Heart right ventricle (tissue), 16 donors: ENCODE measurements at regions not wholly inside any gene's neighbourhood (a gene's known extent, or its start where the extent isn't known, plus 50 kb on each side); places are given as distances from the start of the nearest gene placed in this dataset.

ENCODE experiments used
- ATAC-seq, 8 donors: fragments of 200-7000 bp; cut with Tn5 transposase; one replicate each; pipeline ENCODE4 v1.9.1; 2020; ENCODE audit warnings: mild to moderate bottlenecking in 8 of 8, moderate library complexity in 8 of 8, moderate number of reproducible peaks in 1 of 8
- DNase-seq, 2 donors: peaks; one replicate each; pipeline ENCODE4 v3.0.0-alpha.2; 2020
- H3K27ac ChIP-seq, 10 donors: fragments of 200-600 bp; sonication (generic) in 2 of 10; one replicate each; pipeline versions ENCODE4 v1.5.0 to v1.8.0; 2020 to 2022; ENCODE audit warnings: mild to moderate bottlenecking in 3 of 10
- H3K27me3 ChIP-seq, 7 donors: fragments of 200-600 bp; one replicate each; pipeline ENCODE4 v1.8.0; 2021 to 2022; ENCODE audit warnings: mild to moderate bottlenecking in 2 of 7
- H3K36me3 ChIP-seq, 9 donors: fragments of 200-600 bp; sonication (generic) in 1 of 9; one replicate each; pipeline versions ENCODE4 v1.5.0 to v1.8.0; 2020 to 2022; ENCODE audit warnings: mild to moderate bottlenecking in 2 of 9
- H3K4me1 ChIP-seq, 9 donors: fragments of 200-600 bp; sonication (generic) in 1 of 9; one replicate each; pipeline versions ENCODE4 v1.5.0 to v1.8.0; 2020 to 2022; ENCODE audit warnings: mild to moderate bottlenecking in 4 of 9
- H3K4me3 ChIP-seq, 10 donors: fragments of 200-600 bp; sonication (generic) in 2 of 10; one replicate each; pipeline versions ENCODE4 v1.5.0 to v1.8.0; 2020 to 2022; ENCODE audit warnings: mild to moderate bottlenecking in 7 of 10, moderate library complexity in 2 of 10
- H3K9me3 ChIP-seq, 11 donors: fragments of 200-600 bp in 10 of 11; sonication (generic) in 2 of 11; one replicate each; pipeline versions ENCODE4 v1.5.0 to v1.8.0; 2013 to 2022; ENCODE audit warnings: mild to moderate bottlenecking in 2 of 11, control low read depth in 1 of 11, moderate library complexity in 1 of 11
- WGBS, 2 donors: extraction: QIAGEN DNeasy Blood & Tissue Kit; methylation state at CpG; one replicate each; pipeline ENCODE4 v1.1.7; 2013; ENCODE audit warnings: inconsistent platforms in 1 of 2; 5-methylcytosine and 5-hydroxymethylcytosine counted together
- intact Hi-C, 10 donors: fragments of 100-400 bp; cut with DNase I; formaldehyde crosslinking; loops; one replicate each; pipeline versions ENCODE4 v1.11.1 to v1.14.2; 2022
- TF ChIP-seq, protein P1 (sequence below), 9 donors: fragments of 200-600 bp; sonication (generic) in 2 of 9; IDR thresholded peaks; one replicate each; pipeline versions ENCODE4 v1.5.0 to v1.8.0; 2021 to 2022; ENCODE audit warnings: antibody characterized with exemption in 9 of 9, mild to moderate bottlenecking in 5 of 9, moderate library complexity in 1 of 9
- donor health status: Arrhythmogenic right ventricular cardiomyopathy.
- donor health status: ischemic (EF 13 %, LVEDD 7.1; RV severe dilation, severe dysfunction).
- donor health status: healthy with polysubstance abuse.
- donor health status: DM: no; HTN: yes; CAD: no.
- donor health status: DM: no; HTN: no; CAD: no.
- donor health status: ischemic (EF 25% LVEDD 6.9; RV normal size, moderate dysfunction).
- donor health status: ischemic (EF 25% LVEDD 5.7; RV mildly dilated, moderate dysfunction).
- donor health status: healthy.
- donor health status: DM: yes; HTN: yes; CAD: no.
- donor health status: Ischemic cardiomyopathy.
- donor health status: ischemic (EF 35%, LVEDD 5.7; RV mildly dilated, moderate dysfunction).
- donor health status: nonischemic (EF 11% LVEDD 7.7; RV severe dilation, severe dysfunction).
- donor health status: DM: yes; HTN: yes; CAD: no.
- donor health status: PGD.
- donor health status: ischemic (EF 29% LVEDD 5.4; RV normal size, mild dysfunction).
- donor health status: nonischemic (EF 23%, LVEDD 6.1; RV moderate dilation, normal function).

DNA sequence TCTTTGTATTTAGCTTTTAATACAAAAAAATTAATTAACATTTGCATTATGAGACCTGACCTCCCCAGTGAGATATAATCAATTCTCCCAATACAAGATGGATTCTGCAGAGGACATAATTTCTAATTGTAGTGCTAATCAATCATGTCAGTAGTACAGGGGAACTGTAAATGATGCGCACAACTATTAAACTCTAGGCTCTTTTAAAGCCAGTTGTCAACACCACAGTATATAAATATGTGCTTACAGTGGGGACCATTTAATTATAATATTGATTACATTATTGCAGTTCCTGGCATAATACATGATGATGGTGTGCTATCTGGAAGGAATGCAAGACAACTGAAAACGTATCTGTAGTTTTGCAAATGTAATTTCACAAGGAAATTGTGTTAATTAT, 285.6 kb upstream of the EPHA4 start:
- TF ChIP-seq, protein P1, sequence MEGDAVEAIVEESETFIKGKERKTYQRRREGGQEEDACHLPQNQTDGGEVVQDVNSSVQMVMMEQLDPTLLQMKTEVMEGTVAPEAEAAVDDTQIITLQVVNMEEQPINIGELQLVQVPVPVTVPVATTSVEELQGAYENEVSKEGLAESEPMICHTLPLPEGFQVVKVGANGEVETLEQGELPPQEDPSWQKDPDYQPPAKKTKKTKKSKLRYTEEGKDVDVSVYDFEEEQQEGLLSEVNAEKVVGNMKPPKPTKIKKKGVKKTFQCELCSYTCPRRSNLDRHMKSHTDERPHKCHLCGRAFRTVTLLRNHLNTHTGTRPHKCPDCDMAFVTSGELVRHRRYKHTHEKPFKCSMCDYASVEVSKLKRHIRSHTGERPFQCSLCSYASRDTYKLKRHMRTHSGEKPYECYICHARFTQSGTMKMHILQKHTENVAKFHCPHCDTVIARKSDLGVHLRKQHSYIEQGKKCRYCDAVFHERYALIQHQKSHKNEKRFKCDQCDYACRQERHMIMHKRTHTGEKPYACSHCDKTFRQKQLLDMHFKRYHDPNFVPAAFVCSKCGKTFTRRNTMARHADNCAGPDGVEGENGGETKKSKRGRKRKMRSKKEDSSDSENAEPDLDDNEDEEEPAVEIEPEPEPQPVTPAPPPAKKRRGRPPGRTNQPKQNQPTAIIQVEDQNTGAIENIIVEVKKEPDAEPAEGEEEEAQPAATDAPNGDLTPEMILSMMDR (IDR thresholded peaks at IDR 0.05): no peak
- DNase-seq: no peak
- WGBS, 2 donors: 49 to 54% methylated on average over 2 of the region's 2 CpGs
- Histone ChIP-seq H3K36me3 (no peaks in the 10 kb centered on the region), H3K9me3 (peaks cover 0 to 3% (median 0%) of the 10 kb centered on the region in 11 donors), H3K4me1 (no peaks in the 10 kb centered on the region), H3K27ac (no peak overlapping the region), H3K4me3 (no peak overlapping the region), H3K27me3 (no peaks in the 10 kb centered on the region)
- intact Hi-C loops: no loop called here
- ATAC-seq: no peak

DNA sequence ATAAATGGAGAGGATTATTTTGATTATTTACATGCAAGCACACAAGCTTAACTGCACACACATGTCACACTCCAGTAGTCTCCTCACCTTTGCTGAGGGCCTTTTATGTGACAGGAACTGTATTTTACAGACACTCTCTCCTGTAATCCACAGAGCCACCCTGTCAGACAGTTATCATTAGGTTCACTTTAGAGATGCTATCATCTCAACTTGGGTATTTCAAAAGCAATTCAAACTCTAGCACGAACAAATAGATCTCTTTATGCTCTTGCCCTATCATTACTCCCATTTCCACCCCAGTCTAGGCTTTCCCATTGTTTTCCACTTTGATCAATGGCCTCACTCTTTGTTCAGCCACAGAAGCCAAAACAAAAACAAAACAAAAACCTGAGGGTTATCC, 281.2 kb upstream of the EPHA4 start:
- Histone ChIP-seq H3K27me3 (peaks cover 0 to 2% (median 0%) of the 10 kb centered on the region in 7 donors), H3K27ac (no peak overlapping the region), H3K4me3 (no peak overlapping the region), H3K9me3 (peaks cover 0 to 3% (median 0%) of the 10 kb centered on the region in 11 donors), H3K36me3 (no peaks in the 10 kb centered on the region), H3K4me1 (no peaks in the 10 kb centered on the region)
- TF ChIP-seq, protein P1 (IDR thresholded peaks at IDR 0.05): no peak
- WGBS, 2 donors: 37% methylated on average over 1 of the region's 1 CpG
- no peak for DNase-seq
- intact Hi-C loops: no loop called here
- ATAC-seq: no peak

DNA sequence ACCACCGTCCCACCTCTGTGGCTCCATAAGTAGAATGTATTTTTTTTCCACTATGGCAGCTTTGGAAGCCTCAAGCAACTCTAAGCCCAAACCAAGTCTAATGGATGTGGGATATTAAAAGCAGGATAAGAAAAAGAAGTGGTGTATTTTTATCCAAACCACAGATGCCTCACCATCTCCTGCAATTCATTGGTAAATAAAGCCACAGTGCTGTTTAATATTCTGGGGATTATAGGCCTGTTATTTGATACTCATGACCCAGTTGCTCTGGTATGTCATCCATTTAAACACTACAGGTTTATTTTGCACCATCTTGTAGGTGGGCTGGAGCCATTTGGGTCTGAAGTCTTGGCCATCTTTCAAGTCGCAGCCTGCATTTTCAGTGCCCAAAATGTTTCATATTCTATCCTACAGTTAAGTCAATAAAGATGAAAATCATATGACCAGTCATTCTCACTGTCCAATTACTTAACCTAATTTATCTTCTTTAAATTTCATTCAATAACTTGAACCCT, 279.5 kb upstream of the EPHA4 start:
- Histone ChIP-seq H3K36me3 (no peaks in the 10 kb centered on the region), H3K27ac (no peak overlapping the region), H3K27me3 (peaks cover 0 to 2% (median 0%) of the 10 kb centered on the region in 7 donors), H3K4me1 (no peaks in the 10 kb centered on the region), H3K4me3 (no peak overlapping the region), H3K9me3 (peaks cover 0 to 3% (median 0%) of the 10 kb centered on the region in 11 donors)
- ATAC-seq (no peak), DNase-seq (no peak)
- intact Hi-C loops: no loop called here
- 89 to 90% methylated on average over 2 of the region's 2 CpGs for WGBS, 2 donors
- TF ChIP-seq, protein P1 (IDR thresholded peaks at IDR 0.05): no peak

DNA sequence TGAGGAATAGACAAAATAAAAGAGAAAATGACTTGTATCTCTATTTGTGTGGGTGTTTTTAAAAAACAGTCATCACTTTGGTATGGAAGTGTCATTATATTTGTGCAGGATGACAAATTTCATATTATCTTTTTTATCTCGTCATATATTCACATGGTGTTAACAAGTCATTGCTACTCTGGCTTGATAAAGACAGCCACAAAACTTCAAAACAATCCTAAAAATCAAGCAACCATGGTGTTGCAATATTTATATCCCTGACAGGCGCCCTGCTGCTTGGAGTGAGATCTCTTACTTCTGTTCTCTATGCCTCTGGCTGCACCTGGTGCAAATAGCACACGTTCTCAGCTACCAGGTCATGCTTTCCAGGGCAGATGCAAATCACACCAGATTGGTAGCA, 278.0 kb upstream of the EPHA4 start:
- ATAC-seq (no peak), DNase-seq (no peak)
- WGBS, 2 donors: 54 to 60% methylated on average over 3 of the region's 3 CpGs
- peaks cover 0 to 2% (median 0%) of the 10 kb centered on the region in 7 donors for H3K27me3 ChIP-seq
- H3K4me1 ChIP-seq: no peaks in the 10 kb centered on the region
- no peaks in the 10 kb centered on the region for H3K36me3 ChIP-seq
- no peak overlapping the region for H3K4me3 ChIP-seq
- H3K9me3 ChIP-seq: no peaks in the 10 kb centered on the region
- no peak overlapping the region for H3K27ac ChIP-seq
- intact Hi-C loops: no loop called here
- TF ChIP-seq, protein P1 (IDR thresholded peaks at IDR 0.05): no peak
